Effector memory CD4-positive, alpha-beta T cell (primary cell): ENCODE measurements at regions not wholly inside any gene's neighbourhood (a gene's known extent, or its start where the extent isn't known, plus 50 kb on each side); places are given as distances from the start of the nearest gene placed in this dataset.

Source experiments
- DNase-seq, 3 donors: peaks; one replicate each; pipeline ENCODE4 v3.0.0-alpha.2; 2020
- H3K27ac ChIP-seq: 2 replicates; pipeline ENCODE4 v1.7.0; 2013; ENCODE audit warnings: mild to moderate bottlenecking, low read length, moderate library complexity; ENCODE audit not compliant: insufficient read depth, poor library complexity, severe bottlenecking
- H3K27me3 ChIP-seq: replicated peaks from 2 replicates; pipeline ENCODE4 v1.7.0; 2013; ENCODE audit warnings: mild to moderate bottlenecking, low read length; ENCODE audit not compliant: insufficient read depth, control insufficient read depth, poor library complexity, severe bottlenecking
- H3K36me3 ChIP-seq: 2 replicates; pipeline ENCODE4 v1.7.0; 2013; ENCODE audit warnings: mild to moderate bottlenecking, low read length, moderate library complexity; ENCODE audit not compliant: control insufficient read depth, insufficient read depth
- H3K4me1 ChIP-seq: 2 replicates; pipeline ENCODE4 v1.7.0; 2013; ENCODE audit warnings: low read length, mild to moderate bottlenecking; ENCODE audit not compliant: control insufficient read depth, insufficient read depth, poor library complexity, severe bottlenecking
- H3K4me3 ChIP-seq: 2 replicates; pipeline ENCODE4 v1.7.0; 2013; ENCODE audit warnings: low read length, low read depth, mild to moderate bottlenecking; ENCODE audit not compliant: insufficient read depth, poor library complexity, severe bottlenecking
- H3K9me3 ChIP-seq: 2 replicates; pipeline ENCODE4 v1.7.0; 2013; ENCODE audit warnings: mild to moderate bottlenecking, low read length, moderate library complexity; ENCODE audit not compliant: control insufficient read depth

GRCh38 chr5:155181542-155181941 lies 168.0 kb downstream of the KIF4B start:
- Histone ChIP-seq H3K4me3 (no peak overlapping the region), H3K9me3 (no peaks in the 10 kb centered on the region), H3K4me1 (no peaks in the 10 kb centered on the region), H3K36me3 (no peaks in the 10 kb centered on the region), H3K27me3 (no peaks in the 10 kb centered on the region), H3K27ac (no peak overlapping the region)
- no peak for DNase-seq

GRCh38 chr5:155189476-155189875 lies 175.9 kb downstream of the KIF4B start:
- H3K27ac ChIP-seq: no peak overlapping the region
- H3K36me3 ChIP-seq: no peaks in the 10 kb centered on the region
- DNase-seq: no peak
- no peaks in the 10 kb centered on the region for H3K27me3 ChIP-seq
- H3K4me1 ChIP-seq: no peaks in the 10 kb centered on the region
- no peaks in the 10 kb centered on the region for H3K9me3 ChIP-seq
- H3K4me3 ChIP-seq: no peak overlapping the region

- H3K9me3 ChIP-seq: no peaks in the 10 kb centered on the region
- no peak overlapping the region for H3K27ac ChIP-seq
- H3K4me3 ChIP-seq: no peak overlapping the region
- DNase-seq: no peak
- H3K4me1 ChIP-seq: no peaks in the 10 kb centered on the region
- no peaks in the 10 kb centered on the region for H3K27me3 ChIP-seq
- H3K36me3 ChIP-seq: no peaks in the 10 kb centered on the region
These were observed 176.4 kb downstream of the KIF4B start for GRCh38 chr5:155189981-155190380.

DNA sequence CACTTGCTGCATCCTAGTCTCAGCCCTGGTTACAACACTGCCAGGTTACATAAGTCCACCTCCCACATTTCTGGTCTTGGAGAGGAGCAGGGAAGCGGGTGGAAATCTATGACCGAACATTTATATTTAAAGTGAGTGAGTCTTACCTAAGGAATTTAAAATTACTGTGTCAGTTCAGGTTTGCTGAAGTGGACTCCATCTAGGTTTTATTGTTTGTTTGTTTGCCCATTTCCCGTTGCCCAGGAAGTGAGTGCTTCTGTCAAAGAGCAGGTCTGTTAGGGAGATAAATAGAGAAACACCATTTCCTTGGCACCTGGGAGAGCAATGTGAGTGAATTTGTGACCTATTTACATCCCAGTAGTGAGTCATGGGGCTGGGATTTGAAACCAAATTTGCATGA lies 179.5 kb downstream of the KIF4B start:
- no peaks in the 10 kb centered on the region for H3K27me3 ChIP-seq
- no peaks in the 10 kb centered on the region for H3K9me3 ChIP-seq
- no peak overlapping the region for H3K4me3 ChIP-seq
- no peak for DNase-seq
- H3K36me3 ChIP-seq: no peaks in the 10 kb centered on the region
- H3K4me1 ChIP-seq: no peaks in the 10 kb centered on the region
- no peak overlapping the region for H3K27ac ChIP-seq

DNA sequence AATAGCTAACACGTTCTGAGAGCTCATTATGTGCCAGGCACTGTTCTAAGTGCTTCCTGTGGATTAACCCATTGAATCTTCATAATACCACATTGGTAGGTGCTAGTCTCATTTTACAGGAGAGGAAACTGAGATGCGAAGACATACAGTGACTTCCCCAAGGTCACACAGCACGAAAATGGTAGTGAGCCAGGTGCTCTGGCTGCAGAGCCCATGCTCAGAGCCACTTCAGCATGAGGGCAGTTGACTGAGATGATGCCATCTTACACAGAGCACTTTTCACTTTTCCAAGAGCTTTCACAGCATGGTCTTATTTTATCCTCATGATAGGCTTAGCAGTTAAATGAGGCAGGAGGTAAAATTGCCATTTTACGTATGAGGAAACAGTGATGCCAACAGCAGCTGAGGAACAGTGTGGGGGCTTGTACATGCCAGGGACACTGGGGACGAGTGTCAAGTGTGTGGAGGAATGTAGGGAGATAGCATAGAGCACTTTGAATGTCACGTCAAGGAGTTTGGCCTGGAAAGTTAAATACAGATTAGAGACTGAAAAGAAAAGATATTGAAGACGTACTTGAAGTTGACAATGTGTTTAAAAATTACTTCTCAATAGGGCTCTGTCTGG lies 180.0 kb downstream of the KIF4B start:
- H3K4me1 ChIP-seq: no peaks in the 10 kb centered on the region
- H3K27me3 ChIP-seq: no peaks in the 10 kb centered on the region
- no peak overlapping the region for H3K27ac ChIP-seq
- no peaks in the 10 kb centered on the region for H3K9me3 ChIP-seq
- H3K36me3 ChIP-seq: no peaks in the 10 kb centered on the region
- DNase-seq: no peak
- no peak overlapping the region for H3K4me3 ChIP-seq

- no peaks in the 10 kb centered on the region for H3K9me3 ChIP-seq
- no peak overlapping the region for H3K4me3 ChIP-seq
- no peaks in the 10 kb centered on the region for H3K4me1 ChIP-seq
- no peaks in the 10 kb centered on the region for H3K27me3 ChIP-seq
- DNase-seq: no peak
- no peaks in the 10 kb centered on the region for H3K36me3 ChIP-seq
- no peak overlapping the region for H3K27ac ChIP-seq
These were observed 187.1 kb downstream of the KIF4B start for GRCh38 chr5:155200608-155201007.

DNA sequence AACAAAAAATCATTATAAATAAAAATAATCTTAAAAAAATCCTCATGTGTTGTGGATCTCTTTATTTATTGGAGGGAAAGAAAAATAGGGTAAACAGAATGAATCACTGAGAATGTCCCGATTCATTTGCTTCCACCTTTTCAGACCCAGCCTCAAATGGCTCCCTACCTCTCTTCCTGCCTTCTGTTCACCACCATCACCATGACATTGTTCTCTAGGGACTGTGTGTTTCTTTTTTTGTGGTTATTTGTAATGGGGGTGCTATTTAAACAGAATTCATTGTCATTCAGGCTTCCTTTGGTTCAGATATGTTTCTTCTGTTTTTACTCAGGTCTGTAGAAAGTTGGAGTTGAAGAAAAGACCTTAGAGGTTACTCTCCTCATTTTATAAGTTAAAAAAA lies 198.2 kb downstream of the KIF4B start:
- Histone ChIP-seq H3K27me3 (no peaks in the 10 kb centered on the region), H3K4me3 (no peak overlapping the region), H3K36me3 (no peaks in the 10 kb centered on the region), H3K4me1 (no peaks in the 10 kb centered on the region), H3K9me3 (no peaks in the 10 kb centered on the region), H3K27ac (no peak overlapping the region)
- DNase-seq: no peak

DNA sequence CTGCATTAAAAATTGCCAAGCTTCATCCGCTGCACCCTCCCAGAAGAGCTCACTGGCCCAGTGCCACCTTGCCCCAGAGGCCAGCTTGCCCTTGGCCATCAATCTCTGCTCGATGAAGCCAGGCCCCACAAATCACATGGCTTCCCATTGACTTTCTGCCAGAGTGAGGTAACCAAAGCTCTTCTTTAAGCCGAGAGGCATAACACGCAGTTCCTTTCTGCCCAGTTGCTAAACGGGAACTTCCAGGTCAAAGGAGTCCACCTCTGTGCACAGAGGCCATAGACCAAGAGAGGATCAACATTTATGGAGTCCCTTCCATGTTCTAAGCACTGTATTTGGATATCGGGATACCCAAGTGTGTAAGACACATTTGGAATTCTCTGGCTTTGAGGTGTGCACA lies 208.8 kb downstream of the KIF4B start:
- DNase-seq: no peak
- H3K4me1 ChIP-seq: no peaks in the 10 kb centered on the region

GRCh38 chr5:155229135-155229534 lies 215.6 kb downstream of the KIF4B start:
- Histone ChIP-seq H3K36me3 (no peaks in the 10 kb centered on the region), H3K9me3 (no peaks in the 10 kb centered on the region), H3K27ac (no peak overlapping the region), H3K4me1 (no peaks in the 10 kb centered on the region), H3K27me3 (no peaks in the 10 kb centered on the region), H3K4me3 (no peak overlapping the region)
- no peak for DNase-seq

More for the DNA sequence above, 208.8 kb downstream of the KIF4B start:
- Histone ChIP-seq H3K4me3 (no peak overlapping the region), H3K27me3 (no peaks in the 10 kb centered on the region), H3K9me3 (no peaks in the 10 kb centered on the region), H3K36me3 (no peaks in the 10 kb centered on the region), H3K27ac (no peak overlapping the region)

DNA sequence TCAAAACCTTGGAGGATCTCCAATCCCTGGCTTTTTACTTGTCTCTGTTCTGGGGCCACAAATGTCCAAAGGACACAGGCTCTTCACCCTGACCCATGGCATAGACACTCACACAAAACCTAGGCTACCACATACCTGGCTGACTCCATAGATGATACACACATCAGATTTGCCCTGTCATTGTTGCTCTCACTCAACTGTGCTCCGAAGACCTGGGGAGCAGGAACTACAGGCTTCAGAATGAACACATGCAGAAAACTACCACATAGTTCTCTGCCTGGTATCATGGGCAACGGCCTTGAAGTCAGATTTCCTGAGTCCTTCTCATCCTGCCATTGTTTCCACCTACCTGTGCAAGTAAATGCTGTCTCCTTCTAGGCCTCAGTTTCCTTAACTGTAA lies 226.2 kb downstream of the KIF4B start:
- DNase-seq: no peak
- no peaks in the 10 kb centered on the region for H3K4me1 ChIP-seq
- H3K36me3 ChIP-seq: no peaks in the 10 kb centered on the region
- H3K9me3 ChIP-seq: no peaks in the 10 kb centered on the region
- no peak overlapping the region for H3K27ac ChIP-seq
- no peak overlapping the region for H3K4me3 ChIP-seq
- no peaks in the 10 kb centered on the region for H3K27me3 ChIP-seq
